Calu3 (cell line): ENCODE measurements at regions not wholly inside any gene's neighbourhood (a gene's known extent, or its start where the extent isn't known, plus 50 kb on each side); places are given as distances from the start of the nearest gene placed in this dataset.
"Not testable (repeated sequence)": the region's sequence is repeated elsewhere in the genome, so short reads cannot be mapped to it uniquely, and the experiment has no call there.

Experiments
- BruUV-seq: library from RNA; stranded (reverse); fragments of 400-500 nt; replicated peaks from 2 replicates; lab custom pipeline; 2021; lab: Mats Ljungman, UMichigan
- CTCF ChIA-PET: fragments of 300-600 bp; sonication (Branson Sonifier 250); formaldehyde crosslinking; loops from one replicate; lab custom pipeline; 2022; ENCODE audit warnings: antibody characterized with exemption; lab: Charles Lee
- DNase-seq: peaks from one replicate; pipeline ENCODE4 v3.0.0; 2022
- H3K27ac Mint-ChIP-seq: one replicate; pipeline ENCODE4 v1.8.0; 2022; ENCODE audit warnings: mixed read lengths; ENCODE audit not compliant: unreplicated experiment
- H3K27me3 Mint-ChIP-seq: one replicate; pipeline ENCODE4 v1.8.0; 2022; ENCODE audit warnings: mixed read lengths; ENCODE audit not compliant: unreplicated experiment
- H3K36me3 Mint-ChIP-seq: one replicate; pipeline ENCODE4 v1.8.0; 2022; ENCODE audit warnings: mild to moderate bottlenecking, moderate library complexity, mixed read lengths; ENCODE audit not compliant: insufficient read depth, unreplicated experiment
- H3K4me1 Mint-ChIP-seq: one replicate; pipeline ENCODE4 v1.8.0; 2022; ENCODE audit warnings: mild to moderate bottlenecking, low read depth, mixed read lengths; ENCODE audit not compliant: unreplicated experiment
- H3K4me3 Mint-ChIP-seq: one replicate; pipeline ENCODE4 v1.8.0; 2022; ENCODE audit warnings: mild to moderate bottlenecking, low read depth, moderate library complexity, mixed read lengths; ENCODE audit not compliant: unreplicated experiment
- H3K9me3 Mint-ChIP-seq: one replicate; pipeline ENCODE4 v1.8.0; 2022; ENCODE audit warnings: low read depth, mixed read lengths; ENCODE audit not compliant: unreplicated experiment
- intact Hi-C: fragments of 100-400 bp; cut with micrococcal nuclease; formaldehyde crosslinking; loops from one replicate; pipeline ENCODE4 v1.10.0; 2022; ENCODE audit not compliant: unreplicated experiment
- TF ChIP-seq, protein P1 (sequence below): fragments of 200-600 bp; IDR thresholded peaks from one replicate; pipeline ENCODE4 v1.8.0; 2022; ENCODE audit warnings: antibody characterized with exemption; ENCODE audit not compliant: unreplicated experiment

DNA sequence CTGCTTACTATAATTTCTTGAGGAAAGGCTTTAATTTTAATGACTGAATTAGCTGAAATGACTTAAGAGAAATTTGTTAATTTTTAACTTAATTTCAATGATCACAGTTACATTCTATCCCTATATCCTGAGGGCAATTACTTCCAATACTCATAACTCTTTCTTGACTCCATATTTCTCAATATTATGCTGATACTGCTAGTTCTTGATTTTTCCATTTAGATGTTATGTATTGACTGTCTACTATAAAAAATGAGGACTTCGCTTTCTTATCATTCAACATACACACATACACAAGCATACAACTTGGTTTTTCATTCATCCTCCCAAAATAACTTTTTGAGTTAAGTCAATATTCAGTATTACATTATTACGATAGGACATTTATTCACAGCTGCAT is 176.2 kb downstream of the PHLDA1 start:
- TF ChIP-seq, protein P1, sequence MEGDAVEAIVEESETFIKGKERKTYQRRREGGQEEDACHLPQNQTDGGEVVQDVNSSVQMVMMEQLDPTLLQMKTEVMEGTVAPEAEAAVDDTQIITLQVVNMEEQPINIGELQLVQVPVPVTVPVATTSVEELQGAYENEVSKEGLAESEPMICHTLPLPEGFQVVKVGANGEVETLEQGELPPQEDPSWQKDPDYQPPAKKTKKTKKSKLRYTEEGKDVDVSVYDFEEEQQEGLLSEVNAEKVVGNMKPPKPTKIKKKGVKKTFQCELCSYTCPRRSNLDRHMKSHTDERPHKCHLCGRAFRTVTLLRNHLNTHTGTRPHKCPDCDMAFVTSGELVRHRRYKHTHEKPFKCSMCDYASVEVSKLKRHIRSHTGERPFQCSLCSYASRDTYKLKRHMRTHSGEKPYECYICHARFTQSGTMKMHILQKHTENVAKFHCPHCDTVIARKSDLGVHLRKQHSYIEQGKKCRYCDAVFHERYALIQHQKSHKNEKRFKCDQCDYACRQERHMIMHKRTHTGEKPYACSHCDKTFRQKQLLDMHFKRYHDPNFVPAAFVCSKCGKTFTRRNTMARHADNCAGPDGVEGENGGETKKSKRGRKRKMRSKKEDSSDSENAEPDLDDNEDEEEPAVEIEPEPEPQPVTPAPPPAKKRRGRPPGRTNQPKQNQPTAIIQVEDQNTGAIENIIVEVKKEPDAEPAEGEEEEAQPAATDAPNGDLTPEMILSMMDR = no peak
- intact Hi-C loops = no loop called here
- Mint-ChIP-seq H3K36me3 (no peaks in the 10 kb centered on the region), H3K9me3 (no peaks in the 10 kb centered on the region), H3K27me3 (no peaks in the 10 kb centered on the region), H3K27ac (peak overlapping the region; percentile 37), H3K4me3 (no peak overlapping the region), H3K4me1 (peaks cover 35% of the 10 kb centered on the region)
- DNase-seq = no peak
- CTCF ChIA-PET = no interaction called here
- BruUV-seq = no TSS peak

DNA sequence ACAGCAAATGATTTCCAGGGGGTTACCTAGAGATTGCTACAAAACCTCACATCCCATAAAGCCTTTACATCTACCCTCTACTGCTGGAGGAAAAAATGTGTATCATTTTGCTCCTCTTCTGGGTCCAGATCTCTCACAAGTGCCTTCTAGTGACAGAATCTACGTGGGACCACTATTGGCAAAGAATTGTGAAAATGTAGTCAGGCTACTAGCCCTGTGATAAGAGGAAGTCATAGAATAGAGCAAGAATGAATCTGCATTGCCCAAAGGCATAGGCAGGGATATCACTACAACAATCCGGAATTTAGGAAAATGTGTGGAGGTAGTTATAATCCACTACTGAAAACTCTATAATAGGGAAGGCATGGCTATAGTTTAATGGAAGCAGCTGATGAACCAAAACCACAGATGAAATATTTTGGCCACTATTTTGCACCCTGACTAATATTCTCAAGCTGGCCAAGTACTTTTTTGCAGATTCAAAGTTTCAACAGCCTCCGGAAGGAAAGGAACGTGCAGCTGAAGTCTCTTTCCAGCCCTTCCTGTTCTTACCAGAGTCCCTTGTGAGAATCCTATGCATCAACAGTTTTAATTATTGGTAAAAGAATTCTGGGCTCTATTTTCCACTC is 176.8 kb downstream of the PHLDA1 start:
- TF ChIP-seq, protein P1 = no peak
- Mint-ChIP-seq H3K4me1 (peaks cover 34% of the 10 kb centered on the region), H3K4me3 (no peak overlapping the region), H3K27me3 (no peaks in the 10 kb centered on the region), H3K36me3 (no peaks in the 10 kb centered on the region), H3K27ac (peak overlapping the region; percentile 37), H3K9me3 (no peaks in the 10 kb centered on the region)
- no TSS peak for BruUV-seq
- no peak for DNase-seq
- intact Hi-C loops = no loop called here
- CTCF ChIA-PET = interaction anchor here (1.2 kb wide), 1 partner anchor 23 kb away, joined by 3 read pairs; no protein-coding TSS in a partner anchor

DNA sequence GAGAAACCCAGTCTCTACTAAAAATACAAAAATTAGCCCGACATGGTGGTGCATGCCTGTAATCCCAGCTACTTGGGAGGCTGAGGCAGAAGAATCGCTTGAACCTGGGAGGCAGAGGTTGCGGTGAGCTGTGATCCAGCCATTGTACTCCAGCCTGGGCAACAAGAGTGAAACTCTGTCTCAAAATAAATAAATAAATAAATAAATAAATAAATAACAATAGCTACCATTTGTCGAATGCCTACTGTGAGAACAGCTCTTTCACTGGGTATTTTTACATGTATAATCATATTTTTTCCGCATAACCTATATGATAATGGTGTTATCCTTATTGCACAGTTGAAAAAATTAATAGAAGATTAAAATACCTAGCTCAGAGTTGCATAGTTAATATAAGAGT is 177.4 kb downstream of the PHLDA1 start:
- BruUV-seq, DNase-seq, H3K9me3 Mint-ChIP-seq, H3K4me3 Mint-ChIP-seq, intact Hi-C loops, H3K36me3 Mint-ChIP-seq, H3K27ac Mint-ChIP-seq, H3K27me3 Mint-ChIP-seq: not testable (repeated sequence)
- CTCF ChIA-PET = interaction anchor here (1.2 kb wide), 1 partner anchor 22 kb away, joined by 3 read pairs; no protein-coding TSS in a partner anchor
- peaks cover 28% of the 10 kb centered on the region for H3K4me1 Mint-ChIP-seq

DNA sequence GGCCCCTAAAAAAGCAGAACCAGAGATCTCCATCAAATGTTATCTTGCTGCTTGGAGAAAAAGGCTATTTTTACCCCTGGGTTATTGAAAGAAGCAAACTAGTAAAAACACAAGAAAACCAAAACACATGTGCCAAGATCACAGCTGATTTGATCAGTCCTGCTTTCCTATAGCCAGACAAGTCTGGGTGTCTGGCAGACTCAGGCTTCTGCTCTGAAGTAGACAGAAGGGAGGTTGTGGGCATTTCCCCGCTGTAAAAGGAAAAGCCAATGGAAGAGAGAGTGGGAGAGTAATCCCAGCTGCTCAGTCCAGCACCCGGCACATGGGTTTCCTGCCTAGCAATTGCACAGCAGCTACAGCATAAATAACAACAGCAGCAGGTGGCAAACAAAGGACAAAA is 177.9 kb downstream of the PHLDA1 start:
- H3K9me3 Mint-ChIP-seq = no peaks in the 10 kb centered on the region
- no peaks in the 10 kb centered on the region for H3K36me3 Mint-ChIP-seq
- CTCF ChIA-PET = interaction anchor here (1.2 kb wide), 1 partner anchor 22 kb away, joined by 3 read pairs; no protein-coding TSS in a partner anchor
- H3K27me3 Mint-ChIP-seq = no peaks in the 10 kb centered on the region
- peaks cover 28% of the 10 kb centered on the region for H3K4me1 Mint-ChIP-seq
- no peak overlapping the region for H3K4me3 Mint-ChIP-seq
- DNase-seq = no peak
- H3K27ac Mint-ChIP-seq = no peak overlapping the region
- TF ChIP-seq, protein P1 = no peak
- intact Hi-C loops = no loop called here
- BruUV-seq = no TSS peak

DNA sequence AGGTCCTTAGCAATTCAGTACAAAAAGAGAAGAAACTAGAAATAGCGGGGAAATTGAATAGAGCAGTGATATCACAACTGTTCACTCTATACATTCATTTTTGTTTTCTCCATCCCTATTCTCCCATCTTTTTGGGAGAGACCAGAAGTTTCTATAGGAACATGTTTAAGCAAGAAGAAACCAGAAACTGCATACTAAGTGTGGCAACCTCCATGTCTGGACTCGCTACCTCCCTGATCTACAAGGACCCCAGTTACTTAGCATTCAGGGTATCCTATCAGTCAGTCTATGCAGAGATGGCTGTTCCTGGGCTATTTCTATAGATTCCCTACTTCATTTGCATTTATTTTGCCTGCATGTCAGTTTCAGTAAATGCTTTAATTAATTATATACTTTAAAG is 178.6 kb downstream of the PHLDA1 start:
- no TSS peak for BruUV-seq
- CTCF ChIA-PET = interaction anchor here (1.3 kb wide), 1 partner anchor 179 kb away, joined by 3 read pairs; the partner anchor contains the start of gene PHLDA1
- H3K4me1 Mint-ChIP-seq = peaks cover 28% of the 10 kb centered on the region

More for the DNA sequence above, 178.6 kb downstream of the PHLDA1 start:
- intact Hi-C loops = no loop called here
- Mint-ChIP-seq H3K27me3 (no peaks in the 10 kb centered on the region), H3K4me3 (no peak overlapping the region), H3K27ac (no peak overlapping the region), H3K36me3 (no peaks in the 10 kb centered on the region), H3K9me3 (no peaks in the 10 kb centered on the region)
- TF ChIP-seq, protein P1 = no peak
- DNase-seq = no peak
